Activated CD4-positive, alpha-beta T cell treated with anti-CD3 and anti-CD28 coated beads, Interleukin-2, amount 50 U/mL, for 48 hours (primary cell): ENCODE measurements at regions not wholly inside any gene's neighbourhood (a gene's known extent, or its start where the extent isn't known, plus 50 kb on each side); places are given as distances from the start of the nearest gene placed in this dataset.
"Not testable (repeated sequence)": the region's sequence is repeated elsewhere in the genome, so short reads cannot be mapped to it uniquely, and the experiment has no call there.

ENCODE experiments used
- DNase-seq, 2 experiments: peaks; one replicate each; pipeline ENCODE4 v3.0.0-alpha.2; 2020

- DNase-seq, result no peak
These were observed 496.7 kb downstream of the EBF1 start for GRCh38 chr5:158602981-158603380.

DNA sequence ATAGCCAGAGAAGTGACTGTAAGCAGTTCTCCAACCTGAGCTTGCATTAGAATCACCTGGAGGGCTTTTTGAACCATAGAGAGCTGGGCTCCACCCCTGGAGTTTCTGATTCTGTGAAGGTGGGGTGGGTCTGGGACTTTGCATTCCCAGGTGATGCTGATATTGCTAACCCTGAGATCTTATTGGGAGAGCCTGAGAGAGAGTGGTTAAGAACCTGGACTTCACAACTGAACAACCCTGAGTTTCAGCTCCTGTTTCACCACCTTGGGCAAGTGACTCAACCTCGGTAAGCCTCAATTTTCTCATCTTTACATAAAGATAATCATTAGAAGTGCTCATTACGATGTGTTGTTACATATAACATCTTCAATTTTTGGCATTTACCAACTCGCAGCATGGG is 498.6 kb downstream of the EBF1 start:
- DNase-seq, result no peak

- DNase-seq, result no peak
These were observed 499.0 kb downstream of the EBF1 start for GRCh38 chr5:158600679-158601078.

DNA sequence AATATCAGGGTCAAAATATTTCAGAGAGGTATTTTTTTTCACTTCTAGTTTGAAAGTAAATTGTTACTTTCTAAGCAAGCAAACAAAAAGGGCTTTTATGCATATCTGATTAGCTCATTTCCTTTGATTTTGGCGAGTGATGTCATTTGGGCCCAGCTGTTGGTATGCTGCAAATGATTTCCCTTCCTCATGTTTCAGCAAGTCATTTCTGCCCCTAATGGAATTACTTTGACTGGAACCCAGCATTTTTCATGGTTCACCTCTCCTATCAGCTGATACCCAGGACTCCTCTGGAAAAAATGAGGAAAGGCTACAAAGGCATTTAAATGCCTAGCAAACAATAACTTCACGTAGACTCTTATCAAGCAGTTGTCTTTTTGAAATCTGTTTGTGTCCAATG is 500.6 kb downstream of the EBF1 start:
- DNase-seq, result no peak

GRCh38 chr5:158594595-158595242 is 505.0 kb downstream of the EBF1 start:
- DNase-seq, result no peak

DNA sequence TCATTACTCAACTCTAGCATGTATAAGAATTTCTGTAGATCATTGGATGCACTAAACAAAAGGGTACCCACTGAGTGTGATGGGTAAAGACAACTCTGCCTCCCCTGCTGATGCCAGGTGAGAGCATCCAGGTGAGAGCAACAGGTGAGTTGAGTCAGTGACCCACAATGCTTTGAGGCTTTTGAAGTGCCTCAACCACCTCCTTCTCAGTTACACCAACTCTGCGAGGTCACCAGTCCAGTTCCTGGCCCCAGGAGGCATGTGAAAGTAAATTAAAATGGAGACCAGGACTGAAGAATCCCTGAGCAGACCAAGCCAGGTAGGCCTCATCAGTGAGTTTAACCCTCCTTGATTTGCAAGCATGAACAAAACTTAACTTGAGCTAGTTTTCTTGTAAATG is 505.8 kb downstream of the EBF1 start:
- DNase-seq, result no peak

GRCh38 chr5:158591301-158591863 is 508.3 kb downstream of the EBF1 start:
- DNase-seq, result no peak

DNA sequence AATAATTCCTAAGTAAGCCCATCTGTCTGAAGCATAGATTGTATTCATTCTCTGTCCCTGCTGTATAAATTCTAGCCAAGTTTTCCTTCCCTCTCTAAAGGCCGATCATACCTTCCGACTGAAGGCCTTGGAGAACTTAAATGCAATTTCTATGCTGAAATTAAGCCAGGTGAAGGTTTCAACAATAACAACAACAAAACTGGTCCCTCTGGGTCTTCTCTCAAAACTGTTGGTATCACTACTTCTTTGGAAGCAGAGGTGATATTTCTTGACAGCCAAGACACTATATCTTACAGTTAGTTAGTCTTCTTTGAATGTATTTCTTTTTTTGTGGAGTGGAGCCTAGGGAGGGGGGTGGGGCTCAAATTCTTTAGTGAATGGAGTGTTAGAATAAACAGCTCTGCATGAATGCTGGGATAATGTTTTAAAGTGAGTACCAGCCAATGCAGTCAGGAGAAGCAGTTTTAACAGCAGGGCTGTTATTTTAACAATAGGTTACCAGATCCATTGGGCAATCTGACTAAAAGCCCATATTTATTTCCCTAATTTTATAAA is 508.9 kb downstream of the EBF1 start:
- DNase-seq, result no peak

DNA sequence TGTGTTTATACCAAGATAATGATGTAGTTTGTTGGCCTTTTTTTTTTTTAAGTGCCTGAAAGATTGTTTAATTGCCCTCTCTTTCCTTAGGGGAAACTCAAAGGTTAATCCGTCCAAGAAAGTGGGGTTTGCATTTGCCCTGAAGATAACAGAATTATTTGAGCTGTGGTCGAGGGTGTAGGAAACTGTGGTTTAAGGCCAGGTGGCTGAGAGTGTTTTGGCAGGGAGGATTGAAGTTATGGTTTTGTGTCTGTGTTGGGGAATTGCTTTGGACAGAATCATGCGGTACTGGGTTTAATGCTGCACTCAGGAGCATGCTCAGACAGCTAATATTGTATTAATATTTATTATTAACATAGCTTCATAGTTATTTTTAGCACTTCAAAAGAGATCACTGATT is 509.8 kb downstream of the EBF1 start:
- no peak for DNase-seq

DNA sequence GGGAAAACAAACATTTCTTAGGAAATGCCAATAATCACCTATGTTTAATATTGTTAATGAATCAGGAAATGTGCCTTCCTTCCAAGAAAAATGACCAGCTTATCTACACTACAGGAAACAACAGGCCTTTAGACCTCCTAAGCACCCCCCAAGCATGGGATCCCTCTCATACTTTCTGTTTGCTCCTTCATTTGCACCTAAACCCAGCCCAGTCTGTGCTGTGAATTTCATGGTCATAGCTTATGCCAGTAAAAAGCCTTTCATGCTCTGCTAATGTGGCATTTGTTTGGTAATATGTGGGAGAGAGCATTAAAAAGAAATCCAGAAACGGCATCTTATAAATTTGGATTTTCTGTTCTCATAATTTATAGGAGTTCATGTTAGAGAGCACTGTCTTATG is 511.1 kb downstream of the EBF1 start:
- no peak for DNase-seq

DNA sequence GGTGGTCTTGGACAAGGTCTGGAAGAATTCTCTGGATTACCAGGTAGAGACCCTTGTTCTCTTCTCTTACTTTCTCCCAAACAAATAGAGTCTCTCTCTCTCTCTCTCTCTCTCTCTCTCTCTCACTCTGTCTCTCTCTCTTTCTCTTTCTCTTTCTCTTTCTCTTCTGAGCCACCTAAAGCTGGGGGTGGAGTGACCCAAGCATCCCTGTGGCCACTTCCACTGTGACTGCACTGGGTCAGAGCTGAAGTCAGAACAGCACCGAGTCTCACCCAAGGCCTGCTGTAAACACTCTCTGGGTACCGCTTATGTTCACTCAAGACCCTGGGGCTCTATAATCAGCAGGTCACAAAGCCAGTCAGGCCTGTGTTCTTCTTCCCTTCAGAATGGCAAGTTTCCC is 513.7 kb downstream of the EBF1 start:
- no peak for DNase-seq

GRCh38 chr5:158582669-158583068 is 517.0 kb downstream of the EBF1 start:
- DNase-seq, result not testable (repeated sequence)

DNA sequence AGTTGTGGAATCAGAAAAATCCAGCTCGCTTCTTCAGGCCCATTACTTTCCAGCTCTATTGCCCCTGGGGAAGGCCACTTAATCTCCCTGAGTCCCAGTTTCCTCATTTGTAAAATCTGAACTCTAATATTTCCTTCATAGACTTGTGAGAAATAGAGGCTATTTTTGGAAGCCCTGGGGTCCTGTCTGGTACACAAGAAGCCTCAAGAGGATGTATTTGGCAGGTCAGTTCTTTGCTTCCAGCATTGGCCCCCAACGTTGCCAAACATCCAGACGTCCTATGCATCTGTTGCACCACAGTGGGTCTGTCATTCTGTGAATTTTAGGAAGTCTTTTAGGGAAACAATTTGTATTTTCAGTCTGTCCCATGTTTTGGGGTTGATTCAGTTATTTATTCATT is 525.9 kb downstream of the EBF1 start:
- no peak for DNase-seq

DNA sequence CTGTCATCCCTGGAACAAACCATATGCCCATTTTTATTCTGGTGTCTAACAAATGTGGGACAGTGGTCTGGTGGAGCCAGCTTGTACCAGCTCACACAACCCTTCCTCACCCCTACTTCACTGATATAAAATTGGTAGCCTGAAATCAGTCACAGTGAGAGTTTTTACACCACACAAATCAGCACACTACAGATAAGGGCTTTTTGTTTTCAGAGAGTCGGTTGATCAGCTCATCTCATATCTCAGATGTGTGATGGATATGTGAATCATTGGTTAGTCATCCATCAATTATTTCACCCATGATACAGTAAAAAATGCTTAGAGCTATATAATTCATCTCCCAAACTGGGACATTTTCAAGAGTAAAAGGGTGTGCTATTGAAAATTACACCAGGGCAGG is 529.2 kb downstream of the EBF1 start:
- DNase-seq, result no peak

DNA sequence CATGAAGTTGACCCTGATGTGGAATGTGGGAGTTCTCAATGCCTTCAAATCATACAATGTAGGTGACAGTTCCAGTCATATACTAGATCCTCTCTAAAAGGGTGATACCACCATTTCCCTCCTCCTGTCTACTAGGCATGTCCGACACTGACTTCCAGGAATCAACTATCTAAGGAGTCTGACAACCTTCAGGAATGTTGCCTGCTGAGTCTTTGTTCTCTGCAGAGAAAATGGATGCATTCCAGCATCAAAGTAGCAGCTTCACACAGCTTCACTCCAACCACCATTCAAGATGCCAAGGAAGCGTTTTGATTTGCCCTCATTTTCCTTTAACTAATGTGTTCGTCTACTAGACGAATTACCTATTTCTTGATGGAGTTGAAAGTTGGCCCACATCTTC is 530.2 kb downstream of the EBF1 start:
- DNase-seq, result no peak

GRCh38 chr5:158565017-158565789 is 534.5 kb downstream of the EBF1 start:
- no peak for DNase-seq

- DNase-seq, result no peak
These were observed 535.8 kb downstream of the EBF1 start for GRCh38 chr5:158563760-158564390.

DNA sequence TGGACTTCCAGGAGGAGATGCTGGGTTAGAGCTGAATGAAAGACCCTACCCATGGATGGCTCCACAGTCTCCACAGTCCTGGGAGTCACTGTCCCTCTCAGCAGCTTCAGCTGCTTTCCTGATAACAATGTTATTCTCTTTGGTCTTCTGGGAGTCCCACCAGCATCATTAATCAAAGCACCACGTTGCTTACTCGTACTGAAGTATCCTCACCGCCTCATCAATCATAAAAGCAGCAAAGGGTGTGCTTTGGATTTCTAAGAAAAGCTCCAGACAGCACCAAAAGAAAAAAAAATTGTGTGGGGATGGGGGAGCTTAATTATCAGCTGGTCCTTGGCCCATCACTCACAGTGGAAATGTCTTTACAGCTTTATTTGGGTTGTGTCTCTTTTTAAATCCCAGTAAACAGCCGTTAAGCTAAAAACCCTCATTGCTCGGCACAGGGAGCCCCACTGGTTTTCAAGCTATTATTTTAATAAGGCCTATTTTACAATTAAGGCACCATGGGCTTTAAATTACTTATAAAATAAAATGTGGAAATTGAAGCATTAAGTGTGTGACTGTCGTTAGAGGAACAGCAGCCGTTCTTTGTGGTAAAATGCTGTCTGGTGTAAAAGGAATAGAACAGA is 538.0 kb downstream of the EBF1 start:
- no peak for DNase-seq

GRCh38 chr5:158560170-158560569 is 539.5 kb downstream of the EBF1 start:
- DNase-seq, result no peak

DNA sequence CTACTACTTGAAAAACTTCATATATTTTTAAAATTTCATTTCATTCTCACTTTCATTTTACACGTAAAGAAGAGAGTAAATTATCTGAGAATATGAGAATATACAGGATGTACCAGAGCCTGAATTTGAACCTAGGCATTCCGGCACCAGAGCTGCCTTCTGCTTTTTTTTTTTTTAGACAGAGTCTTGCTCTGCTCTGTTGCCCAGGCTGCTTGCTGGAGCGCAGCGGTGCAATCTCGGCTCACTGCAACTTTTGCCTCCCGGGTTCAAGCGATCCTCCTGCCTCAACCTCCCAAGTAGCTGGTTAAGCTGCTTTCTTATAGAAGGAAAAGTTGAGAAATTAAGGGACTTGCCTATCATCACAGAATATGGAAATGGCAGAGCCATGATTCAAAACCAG is 540.1 kb downstream of the EBF1 start:
- DNase-seq, result no peak

DNA sequence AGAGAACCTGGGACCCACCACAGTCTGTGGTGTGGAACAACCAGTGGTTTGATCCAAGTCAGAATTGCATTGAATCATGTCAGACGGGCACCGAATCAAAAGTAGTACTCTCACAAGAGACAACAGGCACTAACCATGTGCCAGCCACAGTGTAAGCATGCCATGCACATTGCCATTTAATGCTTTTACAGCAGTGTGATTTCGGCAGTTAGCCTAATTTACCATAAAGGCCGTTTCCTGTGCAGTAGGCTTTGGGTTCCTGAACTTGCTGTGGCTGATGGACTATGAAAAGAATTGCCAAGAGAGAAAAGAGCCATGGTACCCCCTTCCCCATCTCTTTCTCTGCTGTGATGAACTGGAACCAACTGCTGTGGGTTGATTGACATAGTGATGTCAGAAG is 540.6 kb downstream of the EBF1 start:
- DNase-seq, result no peak

GRCh38 chr5:158553962-158554336 is 545.8 kb downstream of the EBF1 start:
- no peak for DNase-seq
